Neural progenitor cell (in vitro differentiated cells): ENCODE measurements at regions not wholly inside any gene's neighbourhood (a gene's known extent, or its start where the extent isn't known, plus 50 kb on each side); places are given as distances from the start of the nearest gene placed in this dataset.

Source experiments
- CTCF ChIP-seq: fragments of 200-600 bp; sonication (generic); IDR thresholded peaks from 2 replicates; pipeline ENCODE4 v1.5.1; 2017; ENCODE audit warnings: antibody characterized with exemption, mild to moderate bottlenecking
- EZH2 ChIP-seq: fragments of 200-600 bp; sonication (generic); IDR thresholded peaks from 2 replicates; pipeline ENCODE4 v1.6.1; 2017; ENCODE audit warnings: antibody characterized with exemption, mild to moderate bottlenecking, moderate library complexity
- EZH2phosphoT487 ChIP-seq: fragments of 200-600 bp; sonication (generic); IDR thresholded peaks from 2 replicates; pipeline ENCODE4 v1.6.1; 2017; ENCODE audit warnings: antibody characterized with exemption

GRCh38 chr11:91956711-91957110 lies 267.9 kb upstream of the FAT3 start:
- TF ChIP-seq CTCF = no peak
- no peak for TF ChIP-seq EZH2phosphoT487
- no peak for TF ChIP-seq EZH2
